K562 (cell line): ENCODE measurements at regions not wholly inside any gene's neighbourhood (a gene's known extent, or its start where the extent isn't known, plus 50 kb on each side); places are given as distances from the start of the nearest gene placed in this dataset.

ENCODE experiments used
- ATAC-seq: fragments of 200-7000 bp; cut with Tn5 transposase; 3 replicates; pipeline ENCODE4 v1.9.1; 2020; ENCODE audit warnings: moderate library complexity
- BruUV-seq: library from RNA; stranded (reverse); fragments of 400-500 nt; replicated peaks from 2 replicates; lab custom pipeline; 2021; lab: Mats Ljungman, UMichigan
- CTCF ChIA-PET: fragments of 300-600 bp; formaldehyde crosslinking; extraction: SDS; loops from one replicate; lab custom pipeline; 2021; ENCODE audit warnings: low intra/inter-chr PET ratio; lab: Yijun Ruan, JAX
- POLR2A ChIA-PET: fragments of 300-600, 350-650 bp; sonication (Branson Sonifier 250); formaldehyde crosslinking; extraction: SDS; loops from one replicate; lab custom pipeline; 2021; ENCODE audit warnings: antibody characterized with exemption, inconsistent platforms; lab: Yijun Ruan, JAX
- DNase-seq, 4 experiments: peaks; one replicate each; pipeline versions ENCODE4 v3.0.0 to v3.0.0-alpha.2; 2011 to 2018; ENCODE audit warnings: low spot score in 3 of 4, mixed read lengths in 3 of 4; ENCODE audit errors: extremely low read depth in 1 of 4
- FAIRE-seq: peaks from 2 replicates; lab custom pipeline; 2011; peaks lifted over from hg19 to GRCh38; lab: Jason Lieb, UNC
- H2AFZ ChIP-seq: 2 replicates; pipeline ENCODE4 v1.6.0; 2011; ENCODE audit warnings: low read depth, low read length, control low read depth, inconsistent platforms
- H3K27ac ChIP-seq: fragments of 200-600 bp; 3 replicates; pipeline ENCODE4 v1.8.0; 2011; ENCODE audit warnings: low read depth, mild to moderate bottlenecking, control low read depth, inconsistent platforms, low read length, moderate library complexity, mixed read lengths; ENCODE audit errors: extremely low read depth
- H3K27me3 ChIP-seq, 2 experiments: fragments of 300-600 bp in 1 of 2; 2 replicates in 1 of 2; 3 replicates in 1 of 2; pipeline versions ENCODE4 v1.6.0 to v1.8.0; 2011; ENCODE audit warnings: inconsistent platforms in 2 of 2, low read length in 2 of 2, mild to moderate bottlenecking in 1 of 2, mixed read lengths in 1 of 2, moderate library complexity in 1 of 2; ENCODE audit not compliant: control insufficient read depth in 2 of 2, insufficient read depth in 2 of 2
- H3K36me3 ChIP-seq: fragments of 300-600 bp; 3 replicates; pipeline ENCODE4 v1.8.0; 2011; ENCODE audit warnings: mild to moderate bottlenecking, low read length, inconsistent platforms; ENCODE audit not compliant: control insufficient read depth, insufficient read depth
- H3K4me1 ChIP-seq, 2 experiments: fragments of 200-600 bp in 1 of 2; replicated peaks in 1 of 2; 2 replicates in 1 of 2; 3 replicates in 1 of 2; pipeline versions ENCODE4 v1.5.1 to v1.8.0; 2011; ENCODE audit warnings: inconsistent platforms in 2 of 2, low read length in 2 of 2, mild to moderate bottlenecking in 1 of 2, mixed read lengths in 1 of 2, moderate library complexity in 1 of 2; ENCODE audit not compliant: control insufficient read depth in 2 of 2, insufficient read depth in 2 of 2
- H3K4me2 ChIP-seq: 2 replicates; pipeline ENCODE4 v1.6.1; 2011; ENCODE audit warnings: low read length, control low read depth, inconsistent platforms, mixed read lengths; ENCODE audit not compliant: insufficient read depth
- H3K4me3 ChIP-seq: fragments of 200-600 bp; sonication (generic), shearing (Covaris generic); 2 replicates; pipeline ENCODE4 v1.5.1; 2016; ENCODE audit warnings: control low read depth, inconsistent platforms
- H3K79me2 ChIP-seq: fragments of 200-600 bp; 3 replicates; pipeline ENCODE4 v1.8.0; 2011; ENCODE audit warnings: low read length, inconsistent platforms; ENCODE audit not compliant: control insufficient read depth, insufficient read depth
- H3K9ac ChIP-seq, 2 experiments: 2 replicates each; pipeline versions ENCODE4 v1.6.0 to v1.6.1; 2011; ENCODE audit warnings: low read depth in 2 of 2, low read length in 2 of 2, control low read depth in 1 of 2, inconsistent platforms in 1 of 2, mild to moderate bottlenecking in 1 of 2, mixed read lengths in 1 of 2; ENCODE audit not compliant: insufficient read depth in 1 of 2
- H3K9me1 ChIP-seq: one replicate; pipeline ENCODE4 v1.6.0; 2011; ENCODE audit warnings: inconsistent platforms, mild to moderate bottlenecking, low read length, moderate library complexity; ENCODE audit not compliant: control insufficient read depth, insufficient read depth
- H3K9me3 ChIP-seq: replicated peaks from 2 replicates; pipeline ENCODE4 v1.5.1; 2011; ENCODE audit warnings: low read depth, low read length, inconsistent platforms; ENCODE audit not compliant: control insufficient read depth, insufficient read depth
- H4K20me1 ChIP-seq: replicated peaks from 2 replicates; pipeline ENCODE4 v1.6.1; 2011; ENCODE audit warnings: low read length, inconsistent platforms, mixed read lengths; ENCODE audit not compliant: control insufficient read depth, insufficient read depth
- FOXM1 ChIP-seq, 2 experiments: fragments of 450-650 bp in 1 of 2; sonication (generic) in 1 of 2; formaldehyde crosslinking in 1 of 2; IDR thresholded peaks; 2 replicates each; pipeline versions ENCODE4 v1.6.1 to v1.9.0; 2017 to 2022; ENCODE audit warnings: low read depth in 2 of 2, mild to moderate bottlenecking in 2 of 2, missing genetic modification reagents in 1 of 2, moderate library complexity in 1 of 2
- FOXP1 ChIP-seq: sonication (generic); formaldehyde crosslinking; IDR thresholded peaks from 2 replicates; pipeline ENCODE4 v1.8.0; 2022; ENCODE audit warnings: mild to moderate bottlenecking, missing genetic modification reagents
- GATA2 ChIP-seq: sonication (generic); formaldehyde crosslinking; IDR thresholded peaks from 2 replicates; pipeline ENCODE4 v1.4.0; 2020; ENCODE audit warnings: mild to moderate bottlenecking, missing genetic modification reagents
- HMG20B ChIP-seq: fragments of 250-450 bp; sonication (Bioruptor Pico); IDR thresholded peaks from 2 replicates; pipeline ENCODE4 v1.5.0; 2021; ENCODE audit warnings: mild to moderate bottlenecking
- KLF10 ChIP-seq: fragments of 250-450 bp; sonication (Bioruptor Pico); IDR thresholded peaks from 2 replicates; pipeline ENCODE4 v1.6.1; 2021; ENCODE audit warnings: matching md5 sums
- ZNF263 ChIP-seq: sonication (generic); formaldehyde crosslinking; IDR thresholded peaks from 2 replicates; pipeline ENCODE4 v1.8.0; 2022; ENCODE audit warnings: mild to moderate bottlenecking, missing genetic modification reagents, borderline replicate concordance
- WGBS: fragments of 100-300 bp; shearing (Covaris generic); methylation state at CpG from one replicate; pipeline ENCODE4 v1.1.6; 2016; ENCODE audit warnings: low coverage, mixed read lengths; ENCODE audit not compliant: insufficient coverage; ENCODE audit errors: missing lambda C conversion rate; 5-methylcytosine and 5-hydroxymethylcytosine counted together
- in situ Hi-C: fragments of 300-500 bp; cut with MboI; formaldehyde crosslinking; loops from 4 replicates; pipeline ENCODE4 v1.15.0; 2018; ENCODE audit warnings: inconsistent platforms, mixed read lengths
- intact Hi-C: fragments of 100-400 bp; cut with micrococcal nuclease; formaldehyde crosslinking; loops from 2 replicates; pipeline ENCODE4 v1.14.2; 2022
- TF ChIP-seq, protein P1 (sequence below): fragments of 450-650 bp; IDR thresholded peaks from 2 replicates; pipeline ENCODE4 v1.7.1; 2018; ENCODE audit warnings: mild to moderate bottlenecking, low read depth; ENCODE audit not compliant: partially characterized antibody

DNA sequence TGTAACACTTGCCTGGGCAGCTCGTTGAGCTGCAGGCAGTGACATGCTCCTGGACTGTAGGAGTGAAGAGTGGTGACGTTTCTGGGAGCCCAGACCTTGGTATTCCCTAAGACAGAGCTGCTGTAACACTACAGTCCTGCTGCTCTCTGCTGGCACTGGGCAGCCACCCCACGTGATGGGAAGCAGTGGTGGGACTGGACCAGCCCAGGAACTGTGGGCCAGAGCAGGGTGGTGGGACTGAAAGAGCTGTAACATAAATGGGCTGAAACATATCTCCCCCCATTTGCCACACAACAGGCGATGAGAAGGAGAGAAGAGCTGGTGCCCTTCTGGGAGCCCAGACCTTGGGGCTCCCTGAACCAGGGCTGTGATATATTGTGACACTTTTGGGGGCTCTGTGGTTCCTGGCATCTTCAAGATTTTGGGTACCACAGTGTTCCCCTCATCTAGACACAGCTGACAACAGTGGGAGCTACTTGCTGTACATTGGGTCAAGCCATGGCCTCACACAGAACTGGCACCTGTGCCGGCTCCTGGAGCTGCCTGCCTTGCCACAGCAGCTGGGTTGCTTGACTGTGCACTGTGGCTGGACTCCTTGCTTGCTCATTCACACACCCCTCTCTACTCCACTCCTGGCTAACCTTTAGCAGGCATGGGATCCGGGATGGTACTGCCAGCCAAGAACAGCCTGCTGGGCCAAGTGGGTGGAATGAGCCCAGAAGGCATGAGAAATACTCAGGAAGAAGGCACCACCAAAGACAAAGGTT lies 161.3 kb upstream of the PCDH15 start:
- TF ChIP-seq, protein P1, sequence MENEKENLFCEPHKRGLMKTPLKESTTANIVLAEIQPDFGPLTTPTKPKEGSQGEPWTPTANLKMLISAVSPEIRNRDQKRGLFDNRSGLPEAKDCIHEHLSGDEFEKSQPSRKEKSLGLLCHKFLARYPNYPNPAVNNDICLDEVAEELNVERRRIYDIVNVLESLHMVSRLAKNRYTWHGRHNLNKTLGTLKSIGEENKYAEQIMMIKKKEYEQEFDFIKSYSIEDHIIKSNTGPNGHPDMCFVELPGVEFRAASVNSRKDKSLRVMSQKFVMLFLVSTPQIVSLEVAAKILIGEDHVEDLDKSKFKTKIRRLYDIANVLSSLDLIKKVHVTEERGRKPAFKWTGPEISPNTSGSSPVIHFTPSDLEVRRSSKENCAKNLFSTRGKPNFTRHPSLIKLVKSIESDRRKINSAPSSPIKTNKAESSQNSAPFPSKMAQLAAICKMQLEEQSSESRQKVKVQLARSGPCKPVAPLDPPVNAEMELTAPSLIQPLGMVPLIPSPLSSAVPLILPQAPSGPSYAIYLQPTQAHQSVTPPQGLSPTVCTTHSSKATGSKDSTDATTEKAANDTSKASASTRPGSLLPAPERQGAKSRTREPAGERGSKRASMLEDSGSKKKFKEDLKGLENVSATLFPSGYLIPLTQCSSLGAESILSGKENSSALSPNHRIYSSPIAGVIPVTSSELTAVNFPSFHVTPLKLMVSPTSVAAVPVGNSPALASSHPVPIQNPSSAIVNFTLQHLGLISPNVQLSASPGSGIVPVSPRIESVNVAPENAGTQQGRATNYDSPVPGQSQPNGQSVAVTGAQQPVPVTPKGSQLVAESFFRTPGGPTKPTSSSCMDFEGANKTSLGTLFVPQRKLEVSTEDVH, result no peak
- no peak for TF ChIP-seq HMG20B
- no peak for TF ChIP-seq FOXP1 (CRISPR knock-in tag)
- TF ChIP-seq FOXM1 (IDR thresholded peaks at IDR 0.05; ENCODE audit: low read depth), result no peak
- no peak for TF ChIP-seq FOXM1 (CRISPR knock-in tag; IDR thresholded peaks at IDR 0.05; ENCODE audit: low read depth)
- no peak for TF ChIP-seq KLF10 (CRISPR knock-in tag)
- no peak for TF ChIP-seq ZNF263 (CRISPR knock-in tag)
- TF ChIP-seq GATA2, result no peak
- no peak overlapping the region for H3K4me2 ChIP-seq
- H3K27ac ChIP-seq, result no peak overlapping the region
- ATAC-seq (no peak), FAIRE-seq (no peak), DNase-seq (no peak)
- H3K79me2 ChIP-seq, result no peaks in the 10 kb centered on the region
- H3K9ac ChIP-seq, result no peak overlapping the region
- WGBS, result 0% methylated on average over 6 of the region's 6 CpGs
- ChIA-PET POLR2A (no interaction called here), CTCF (no interaction called here)
- no peaks in the 10 kb centered on the region for H3K27me3 ChIP-seq
- no TSS peak for BruUV-seq
- no peaks in the 10 kb centered on the region for H3K36me3 ChIP-seq
- no peaks in the 10 kb centered on the region for H3K9me1 ChIP-seq
- no peak overlapping the region for H2AFZ ChIP-seq
- no peaks in the 10 kb centered on the region for H3K4me1 ChIP-seq
- intact Hi-C loops (no loop called here), in situ Hi-C loops (no loop called here)
- H3K9me3 ChIP-seq, result no peaks in the 10 kb centered on the region; the same call in none of the 2 replicates
- no peak overlapping the region for H3K4me3 ChIP-seq
- H4K20me1 ChIP-seq, result no peaks in the 10 kb centered on the region
